ENCODE measurements at regions not wholly inside any gene's neighbourhood (a gene's known extent, or its start where the extent isn't known, plus 50 kb on each side); places are given as distances from the start of the nearest gene placed in this dataset.

DNA sequence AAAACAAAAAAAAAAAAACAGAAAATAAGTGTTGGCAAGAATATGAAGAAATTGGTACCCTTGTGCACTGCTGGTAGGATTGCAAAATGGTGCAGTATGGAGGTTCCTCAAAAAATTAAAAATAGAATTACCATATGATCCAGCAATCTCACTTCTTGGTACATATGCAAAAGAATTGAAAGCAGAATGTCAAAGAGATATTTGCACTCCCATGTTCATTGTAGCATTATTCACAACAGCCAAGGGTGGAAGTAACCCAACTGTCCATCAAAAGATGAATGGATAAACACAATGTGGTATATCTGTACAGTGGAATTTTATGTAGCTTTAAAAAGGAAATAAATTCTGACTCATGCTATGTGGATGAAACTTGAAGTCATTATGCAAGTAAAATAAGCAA is 72.8 kb upstream of the POU3F3 start:
- Histone ChIP-seq H3K36me3 (no peaks in the 10 kb centered on the region), H3K4me3 (no peak overlapping the region), H4K20me1 (ENCODE audit: low read depth) (no peaks in the 10 kb centered on the region), H3K9ac (no peak overlapping the region), H2AFZ (replicated peaks) (no peak overlapping the region), H3K79me2 (ENCODE audit: low read depth) (no peaks in the 10 kb centered on the region), H3K9me3 (ENCODE audit: low read depth) (no peaks in the 10 kb centered on the region), H3K27me3 (no peaks in the 10 kb centered on the region), H3K4me1 (no peaks in the 10 kb centered on the region), H3F3A (ENCODE audit: low read depth) (no peaks in the 10 kb centered on the region), H3K27ac (no peak overlapping the region), H3K4me2 (no peak overlapping the region)
- no peak for DNase-seq (ENCODE audit: low spot score)
- TF ChIP-seq, protein P1, sequence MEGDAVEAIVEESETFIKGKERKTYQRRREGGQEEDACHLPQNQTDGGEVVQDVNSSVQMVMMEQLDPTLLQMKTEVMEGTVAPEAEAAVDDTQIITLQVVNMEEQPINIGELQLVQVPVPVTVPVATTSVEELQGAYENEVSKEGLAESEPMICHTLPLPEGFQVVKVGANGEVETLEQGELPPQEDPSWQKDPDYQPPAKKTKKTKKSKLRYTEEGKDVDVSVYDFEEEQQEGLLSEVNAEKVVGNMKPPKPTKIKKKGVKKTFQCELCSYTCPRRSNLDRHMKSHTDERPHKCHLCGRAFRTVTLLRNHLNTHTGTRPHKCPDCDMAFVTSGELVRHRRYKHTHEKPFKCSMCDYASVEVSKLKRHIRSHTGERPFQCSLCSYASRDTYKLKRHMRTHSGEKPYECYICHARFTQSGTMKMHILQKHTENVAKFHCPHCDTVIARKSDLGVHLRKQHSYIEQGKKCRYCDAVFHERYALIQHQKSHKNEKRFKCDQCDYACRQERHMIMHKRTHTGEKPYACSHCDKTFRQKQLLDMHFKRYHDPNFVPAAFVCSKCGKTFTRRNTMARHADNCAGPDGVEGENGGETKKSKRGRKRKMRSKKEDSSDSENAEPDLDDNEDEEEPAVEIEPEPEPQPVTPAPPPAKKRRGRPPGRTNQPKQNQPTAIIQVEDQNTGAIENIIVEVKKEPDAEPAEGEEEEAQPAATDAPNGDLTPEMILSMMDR (IDR thresholded peaks at IDR 0.05) = no peak
- TF ChIP-seq EZH2 (IDR thresholded peaks at IDR 0.05) (no peak), EZH2phosphoT487 (IDR thresholded peaks at IDR 0.05) (no peak)
- peaks cover 1% of the 10 kb centered on the region for H3K36me3 Mint-ChIP-seq
- peaks cover 2% of the 10 kb centered on the region for H3K27me3 Mint-ChIP-seq (ENCODE audit: insufficient read depth, low read depth)
- peaks cover 13% of the 10 kb centered on the region for H3K4me1 Mint-ChIP-seq
- H3K27ac Mint-ChIP-seq = no peak overlapping the region
- H3K9me3 Mint-ChIP-seq = peaks cover 14% of the 10 kb centered on the region
- H3K4me3 Mint-ChIP-seq = no peak overlapping the region

DNA sequence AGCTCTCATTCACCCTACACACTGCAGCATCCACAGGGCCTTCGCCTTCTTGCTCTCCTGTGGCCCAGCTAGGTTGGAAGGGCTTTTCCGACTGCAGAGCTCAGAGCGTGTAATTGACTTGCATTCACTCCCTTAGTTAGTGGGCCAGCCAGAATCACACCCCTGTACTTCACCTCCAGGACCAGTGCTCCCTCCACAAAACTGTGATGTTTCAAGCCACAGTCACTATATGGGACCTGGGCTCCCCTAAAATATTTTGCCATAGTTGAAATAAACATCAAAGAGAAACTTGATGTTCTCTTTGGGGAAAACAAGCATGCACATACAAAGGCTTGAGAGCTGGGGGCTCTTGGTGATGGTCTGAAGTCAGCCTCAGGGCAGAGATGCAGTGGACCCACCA is 69.7 kb upstream of the POU3F3 start:
- no peak for DNase-seq (ENCODE audit: low spot score)
- no peaks in the 10 kb centered on the region for H3K9me3 ChIP-seq (ENCODE audit: low read depth)
- Mint-ChIP-seq H3K4me1 (peaks cover 43% of the 10 kb centered on the region), H3K36me3 (peaks cover 2% of the 10 kb centered on the region), H3K9me3 (peaks cover 10% of the 10 kb centered on the region), H3K4me3 (no peak overlapping the region), H3K27me3 (ENCODE audit: insufficient read depth, low read depth) (peaks cover 5% of the 10 kb centered on the region), H3K27ac (peak overlapping the region; percentile 33)
- H4K20me1 ChIP-seq (ENCODE audit: low read depth) = no peaks in the 10 kb centered on the region
- peaks cover 16% of the 10 kb centered on the region for H3K4me1 ChIP-seq
- no peak overlapping the region for H3K27ac ChIP-seq
- H3K27me3 ChIP-seq = no peaks in the 10 kb centered on the region
- no peak for TF ChIP-seq EZH2 (IDR thresholded peaks at IDR 0.05)
- TF ChIP-seq, protein P1 (IDR thresholded peaks at IDR 0.05) = no peak
- no peak for TF ChIP-seq EZH2phosphoT487 (IDR thresholded peaks at IDR 0.05)
- no peaks in the 10 kb centered on the region for H3K79me2 ChIP-seq (ENCODE audit: low read depth)
- no peak overlapping the region for H3K9ac ChIP-seq
- H3K4me2 ChIP-seq = no peak overlapping the region
- H2AFZ ChIP-seq (replicated peaks) = no peak overlapping the region
- H3K36me3 ChIP-seq = no peaks in the 10 kb centered on the region
- H3K4me3 ChIP-seq = no peak overlapping the region
- H3F3A ChIP-seq (ENCODE audit: low read depth) = peaks cover 4% of the 10 kb centered on the region

DNA sequence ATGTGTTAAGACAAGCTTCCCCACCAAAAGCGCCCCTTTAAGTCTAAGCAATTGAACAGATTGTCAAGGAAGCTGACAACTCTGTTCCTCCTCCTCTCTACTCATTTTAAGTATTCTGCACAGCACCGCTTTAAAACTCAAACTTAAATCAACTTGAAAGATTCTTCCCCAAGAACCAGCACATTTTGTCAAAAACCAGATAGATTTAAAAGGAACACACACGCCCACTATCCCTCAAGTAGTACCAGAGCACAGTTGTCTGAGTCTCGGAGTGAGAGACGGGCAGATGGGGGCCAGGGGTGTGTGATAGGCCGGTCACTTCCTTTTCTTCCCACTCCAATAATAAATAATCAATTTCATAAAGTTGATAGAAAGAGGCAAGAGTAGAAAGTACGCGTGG is 67.7 kb upstream of the POU3F3 start:
- Histone ChIP-seq H3K27me3 (no peaks in the 10 kb centered on the region), H3F3A (ENCODE audit: low read depth) (peaks cover 19% of the 10 kb centered on the region), H3K9ac (no peak overlapping the region), H3K27ac (no peak overlapping the region), H4K20me1 (ENCODE audit: low read depth) (no peaks in the 10 kb centered on the region), H2AFZ (replicated peaks) (no peak overlapping the region), H3K36me3 (no peaks in the 10 kb centered on the region), H3K4me3 (no peak overlapping the region), H3K4me2 (no peak overlapping the region), H3K9me3 (ENCODE audit: low read depth) (no peaks in the 10 kb centered on the region), H3K4me1 (peaks cover 29% of the 10 kb centered on the region), H3K79me2 (ENCODE audit: low read depth) (no peaks in the 10 kb centered on the region)
- peaks cover 5% of the 10 kb centered on the region for H3K27me3 Mint-ChIP-seq (ENCODE audit: insufficient read depth, low read depth)
- DNase-seq (ENCODE audit: low spot score) = no peak
- H3K9me3 Mint-ChIP-seq = peaks cover 6% of the 10 kb centered on the region
- no peak overlapping the region for H3K4me3 Mint-ChIP-seq
- peaks cover 2% of the 10 kb centered on the region for H3K36me3 Mint-ChIP-seq
- TF ChIP-seq, protein P1 (IDR thresholded peaks at IDR 0.05) = no peak
- peak overlapping the region; percentile 14 for H3K27ac Mint-ChIP-seq
- peaks cover 61% of the 10 kb centered on the region for H3K4me1 Mint-ChIP-seq

DNA sequence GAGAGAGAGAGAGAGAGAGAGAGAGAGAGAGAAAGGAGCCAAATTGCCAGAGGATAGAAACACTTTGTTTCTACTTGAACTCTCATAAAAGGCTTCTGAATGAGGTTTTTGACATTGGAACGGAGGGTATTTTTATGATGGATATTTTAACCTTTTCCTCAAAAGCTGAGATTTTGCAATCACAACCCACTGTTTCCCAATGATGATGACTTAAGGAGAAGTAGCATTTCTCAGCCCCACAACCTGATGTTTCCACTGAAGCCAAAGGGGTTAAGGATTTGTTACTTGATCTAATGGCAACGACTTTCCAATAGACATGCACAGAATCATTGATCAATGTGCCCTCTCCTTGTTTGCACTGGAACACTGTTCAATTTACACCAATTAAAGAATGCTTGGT is 67.1 kb upstream of the POU3F3 start:
- peaks cover 67% of the 10 kb centered on the region for H3K4me1 Mint-ChIP-seq

More for the DNA sequence above, 67.1 kb upstream of the POU3F3 start:
- H3K27ac Mint-ChIP-seq = peak overlapping the region; percentile 22
- peaks cover 6% of the 10 kb centered on the region for H3K9me3 Mint-ChIP-seq
- Histone ChIP-seq H3K79me2 (ENCODE audit: low read depth) (no peaks in the 10 kb centered on the region), H4K20me1 (ENCODE audit: low read depth) (no peaks in the 10 kb centered on the region), H3K36me3 (no peaks in the 10 kb centered on the region), H3K9ac (no peak overlapping the region), H3K9me3 (ENCODE audit: low read depth) (no peaks in the 10 kb centered on the region), H3K4me3 (no peak overlapping the region), H3K4me2 (no peak overlapping the region), H3K27ac (no peak overlapping the region), H2AFZ (replicated peaks) (no peak overlapping the region), H3K4me1 (peaks cover 35% of the 10 kb centered on the region), H3K27me3 (no peaks in the 10 kb centered on the region), H3F3A (ENCODE audit: low read depth) (peaks cover 19% of the 10 kb centered on the region)
- DNase-seq (ENCODE audit: low spot score) = no peak
- TF ChIP-seq EZH2phosphoT487 (IDR thresholded peaks at IDR 0.05) = no peak
- TF ChIP-seq, protein P1 (IDR thresholded peaks at IDR 0.05) = no peak
- no peak for TF ChIP-seq EZH2 (IDR thresholded peaks at IDR 0.05)
- H3K27me3 Mint-ChIP-seq (ENCODE audit: insufficient read depth, low read depth) = peaks cover 3% of the 10 kb centered on the region
- peaks cover 2% of the 10 kb centered on the region for H3K36me3 Mint-ChIP-seq
- H3K4me3 Mint-ChIP-seq = no peak overlapping the region

Data from neural progenitor cell (in vitro differentiated cells).